IMR-90 (cell line): ENCODE measurements at regions not wholly inside any gene's neighbourhood (a gene's known extent, or its start where the extent isn't known, plus 50 kb on each side); places are given as distances from the start of the nearest gene placed in this dataset.
A peak's percentile ranks its signal among the peaks of the same experiment; 100 is the strongest.

Experiments used
- ATAC-seq: fragments of 200-7000 bp; cut with Tn5 transposase; 2 replicates; pipeline ENCODE4 v1.9.1; 2020; ENCODE audit warnings: low read depth, mild to moderate bottlenecking, moderate library complexity
- BruUV-seq: library from RNA; stranded (reverse); fragments of 400-500 nt; replicated peaks from 2 replicates; lab custom pipeline; 2021; lab: Mats Ljungman, UMichigan
- CTCF ChIA-PET: fragments of 300-600 bp; formaldehyde crosslinking; extraction: SDS; loops from one replicate; lab custom pipeline; 2021; ENCODE audit warnings: antibody characterized with exemption; lab: Yijun Ruan, JAX
- POLR2A ChIA-PET: fragments of 300-600 bp; sonication (Branson Sonifier 250); formaldehyde crosslinking; loops from one replicate; lab custom pipeline; 2022; ENCODE audit warnings: antibody characterized with exemption; ENCODE audit not compliant: unreplicated experiment; lab: Charles Lee
- DNase-seq: peaks from one replicate; pipeline ENCODE4 v3.0.0; 2013
- H2AFZ ChIP-seq: replicated peaks from 2 replicates; pipeline ENCODE3; 2013; ENCODE audit warnings: low read length, mild to moderate bottlenecking; ENCODE audit not compliant: poor library complexity
- H2AK5ac ChIP-seq: 2 replicates; pipeline ENCODE4 v1.6.1; 2013; ENCODE audit warnings: low read depth, low read length, inconsistent platforms
- H2AK9ac ChIP-seq: replicated peaks from 2 replicates; pipeline ENCODE3; 2013; ENCODE audit warnings: mild to moderate bottlenecking, low read depth, low read length, moderate library complexity; ENCODE audit not compliant: poor library complexity
- H2BK120ac ChIP-seq: 2 replicates; pipeline ENCODE4 v1.6.1; 2013; ENCODE audit warnings: low read depth, low read length, inconsistent platforms
- H2BK15ac ChIP-seq: 3 replicates; pipeline ENCODE4 v1.6.1; 2013; ENCODE audit warnings: low read depth, low read length, inconsistent platforms
- H2BK20ac ChIP-seq: 2 replicates; pipeline ENCODE4 v1.6.1; 2013; ENCODE audit warnings: low read depth, mild to moderate bottlenecking, inconsistent platforms, low read length, moderate library complexity
- H2BK5ac ChIP-seq: 2 replicates; pipeline ENCODE4 v1.6.1; 2013; ENCODE audit warnings: mild to moderate bottlenecking, low read depth, low read length, inconsistent platforms; ENCODE audit not compliant: poor library complexity, severe bottlenecking
- H3K14ac ChIP-seq: replicated peaks from 2 replicates; pipeline ENCODE4 v1.6.1; 2013; ENCODE audit warnings: low read depth, low read length, inconsistent platforms
- H3K18ac ChIP-seq: 2 replicates; pipeline ENCODE4 v1.6.1; 2013; ENCODE audit warnings: low read depth, low read length, control low read depth
- H3K23ac ChIP-seq: 2 replicates; pipeline ENCODE4 v1.6.1; 2013; ENCODE audit warnings: low read depth, low read length, inconsistent platforms
- H3K27ac ChIP-seq: 2 replicates; pipeline ENCODE4 v1.5.1; 2013; ENCODE audit warnings: mild to moderate bottlenecking, control low read depth, low read length; ENCODE audit not compliant: insufficient read depth
- H3K27me3 ChIP-seq: 2 replicates; pipeline ENCODE4 v1.6.1; 2013; ENCODE audit warnings: low read length; ENCODE audit not compliant: control insufficient read depth, insufficient read depth
- H3K36me3 ChIP-seq: 2 replicates; pipeline ENCODE4 v1.6.1; 2013; ENCODE audit warnings: low read length, mixed read lengths; ENCODE audit not compliant: control insufficient read depth, insufficient read depth
- H3K4ac ChIP-seq: 2 replicates; pipeline ENCODE4 v1.6.1; 2013; ENCODE audit warnings: low read depth, low read length, inconsistent platforms
- H3K4me1 ChIP-seq: 2 replicates; pipeline ENCODE4 v1.6.1; 2013; ENCODE audit warnings: low read length, mixed read lengths; ENCODE audit not compliant: control insufficient read depth, insufficient read depth
- H3K4me2 ChIP-seq: 2 replicates; pipeline ENCODE4 v1.6.1; 2013; ENCODE audit warnings: low read depth, mild to moderate bottlenecking, control low read depth, low read length, moderate library complexity
- H3K4me3 ChIP-seq: 2 replicates; pipeline ENCODE4 v1.5.1; 2013; ENCODE audit warnings: low read depth, mild to moderate bottlenecking, control low read depth, low read length, moderate library complexity; ENCODE audit not compliant: insufficient read depth
- H3K56ac ChIP-seq: 2 replicates; pipeline ENCODE4 v1.6.1; 2013; ENCODE audit warnings: low read length, inconsistent platforms; ENCODE audit not compliant: insufficient read depth; ENCODE audit errors: extremely low read depth
- H3K79me1 ChIP-seq, 2 experiments: 2 replicates each; pipeline ENCODE4 v1.6.1; 2013; ENCODE audit warnings: low read length in 2 of 2, inconsistent platforms in 1 of 2, low read depth in 1 of 2
- H3K9ac ChIP-seq: 2 replicates; pipeline ENCODE4 v1.6.1; 2013; ENCODE audit warnings: low read depth, low read length, control low read depth
- H3K9me1 ChIP-seq: 2 replicates; pipeline ENCODE4 v1.6.1; 2013; ENCODE audit warnings: low read length, inconsistent platforms; ENCODE audit not compliant: insufficient read depth
- H3K9me3 ChIP-seq: 2 replicates; pipeline ENCODE4 v1.6.1; 2013; ENCODE audit warnings: low read length; ENCODE audit not compliant: control insufficient read depth, insufficient read depth
- H4K20me1 ChIP-seq: 2 replicates; pipeline ENCODE4 v1.6.1; 2013; ENCODE audit warnings: low read length, inconsistent platforms; ENCODE audit not compliant: insufficient read depth
- H4K5ac ChIP-seq: 2 replicates; pipeline ENCODE4 v1.6.1; 2013; ENCODE audit warnings: mild to moderate bottlenecking, low read depth, low read length, control low read depth
- H4K8ac ChIP-seq, 2 experiments: 2 replicates each; pipeline ENCODE4 v1.6.1; 2013; ENCODE audit warnings: low read depth in 2 of 2, low read length in 2 of 2, control low read depth in 1 of 2, inconsistent platforms in 1 of 2
- H4K91ac ChIP-seq: 2 replicates; pipeline ENCODE4 v1.6.1; 2013; ENCODE audit warnings: low read depth, low read length, inconsistent platforms; ENCODE audit not compliant: insufficient read depth
- CHD1 ChIP-seq: IDR thresholded peaks from 2 replicates; pipeline ENCODE4 v1.6.1; 2012; ENCODE audit warnings: low read depth, low read length, improper control_type of control experiment
- FOS ChIP-seq: fragments of 150-350 bp; IDR thresholded peaks from 2 replicates; pipeline ENCODE4 v1.6.1; 2016; ENCODE audit warnings: low read depth, low read length
- RAD21 ChIP-seq: IDR thresholded peaks from 2 replicates; pipeline ENCODE4 v1.6.1; 2012; ENCODE audit warnings: low read length, improper control_type of control experiment
- WGBS, 2 experiments: methylation state at CpG; one replicate each; pipeline versions ENCODE4 v1.1.5 to v1.1.7; 2013; ENCODE audit warnings: missing lambda C conversion rate in 2 of 2; ENCODE audit not compliant: insufficient read length in 1 of 2; ENCODE audit errors: extremely low coverage in 2 of 2; 5-methylcytosine and 5-hydroxymethylcytosine counted together
- dilution Hi-C: fragments of 300-500 bp; cut with HindIII; formaldehyde crosslinking; loops from one replicate; pipeline ENCODE4 v1.14.3; 2018; ENCODE audit warnings: low sequenced_read_pairs; ENCODE audit not compliant: unreplicated experiment
- in situ Hi-C: fragments of 300-500 bp; cut with MboI; formaldehyde crosslinking; loops from 3 replicates; pipeline ENCODE4 v1.14.3; 2019; ENCODE audit warnings: low sequenced_read_pairs, inconsistent platforms, mixed read lengths
- intact Hi-C: fragments of 100-400 bp; cut with micrococcal nuclease; formaldehyde crosslinking; loops from 2 replicates; pipeline ENCODE4 v1.10.0; 2022

DNA sequence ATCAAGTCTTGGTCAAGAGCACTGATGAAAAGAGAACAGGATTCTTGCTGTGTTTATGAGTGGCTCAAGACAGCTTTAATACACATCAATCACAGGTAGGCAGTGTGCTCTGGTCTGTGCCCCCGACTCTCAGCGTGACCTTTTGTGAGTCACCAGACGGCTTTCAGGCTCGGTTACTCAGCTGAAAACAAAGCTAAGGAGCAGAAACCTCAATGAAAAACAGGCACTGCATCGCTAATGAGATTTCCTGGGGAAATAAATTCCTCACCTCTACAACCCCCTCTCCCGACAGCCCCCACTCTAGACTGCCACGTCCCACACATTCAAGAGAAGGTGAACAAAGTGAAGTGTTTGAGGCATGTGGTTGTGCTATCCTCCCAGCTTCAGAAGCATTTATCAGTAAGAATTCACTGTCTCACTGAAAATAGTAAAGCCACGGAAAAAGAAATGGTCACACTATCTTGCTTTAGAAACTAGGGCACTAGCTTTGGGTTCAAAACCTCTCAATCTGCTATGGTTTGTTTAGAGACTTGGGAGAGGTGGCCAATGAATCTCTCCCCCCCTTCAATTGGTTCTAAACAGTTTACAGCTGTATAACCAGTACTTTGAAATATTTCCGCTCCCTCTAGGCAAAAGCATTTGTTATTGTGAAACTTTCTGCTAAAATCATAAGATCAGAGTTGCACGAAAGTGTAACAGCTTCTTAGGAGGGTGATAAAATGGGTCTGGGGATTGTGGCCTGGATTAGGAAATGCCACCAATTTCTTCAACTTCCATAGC, 199.5 kb upstream of the PMFBP1 start:
- H3K14ac ChIP-seq: no peak overlapping the region
- no peak overlapping the region for H3K56ac ChIP-seq
- H3K27ac ChIP-seq: no peak overlapping the region
- peak; percentile 48 for ATAC-seq
- H3K9me1 ChIP-seq: no peaks in the 10 kb centered on the region
- H2BK20ac ChIP-seq: no peak overlapping the region
- no peak overlapping the region for H2AK9ac ChIP-seq
- DNase-seq: peak; percentile 25
- H2AFZ ChIP-seq: no peak overlapping the region
- H3K79me1 ChIP-seq: no peaks in the 10 kb centered on the region
- H3K23ac ChIP-seq: no peak overlapping the region
- 0 out of 2 replicates have a peak, but pooled peaks have one; percentile 12 for TF ChIP-seq FOS
- no peak for TF ChIP-seq CHD1
- no peak for TF ChIP-seq RAD21
- no peak overlapping the region for H4K91ac ChIP-seq
- no peaks in the 10 kb centered on the region for H4K20me1 ChIP-seq
- no peaks in the 10 kb centered on the region for H3K27me3 ChIP-seq
- no peak overlapping the region for H3K4me3 ChIP-seq
- no peak overlapping the region for H4K5ac ChIP-seq
- H2AK5ac ChIP-seq: no peak overlapping the region
- BruUV-seq: no TSS peak
- H3K36me3 ChIP-seq: no peaks in the 10 kb centered on the region
- intact Hi-C loops: no loop called here
- in situ Hi-C loops: no loop called here
- H4K8ac ChIP-seq: no peak overlapping the region
- ChIA-PET POLR2A (no interaction called here), CTCF (interaction anchor here (0.7 to 1.4 kb wide), 2 partner anchors 14 to 96 kb away, joined by 3 to 5 read pairs; no protein-coding TSS in a partner anchor)
- H3K18ac ChIP-seq: no peak overlapping the region
- H2BK15ac ChIP-seq: no peak overlapping the region
- no CpG with 5 or more reads among the region's 10 CpGs for WGBS, 2 experiments
- H3K9ac ChIP-seq: no peak overlapping the region
- dilution Hi-C loops: no loop called here
- H3K4me1 ChIP-seq: no peaks in the 10 kb centered on the region
- no peaks in the 10 kb centered on the region for H3K9me3 ChIP-seq
- no peak overlapping the region for H3K4ac ChIP-seq
- no peak overlapping the region; the same call in 1 of the 2 replicates for H3K4me2 ChIP-seq
- H2BK5ac ChIP-seq: no peak overlapping the region
- no peak overlapping the region for H2BK120ac ChIP-seq
